IPS-NIHi7 (cell line): ENCODE measurements at regions not wholly inside any gene's neighbourhood (a gene's known extent, or its start where the extent isn't known, plus 50 kb on each side); places are given as distances from the start of the nearest gene placed in this dataset.

Experiments
- DNase-seq: peaks from one replicate; pipeline ENCODE4 v3.0.0; 2012; ENCODE audit warnings: mixed read lengths; ENCODE audit errors: extremely low spot score

DNA sequence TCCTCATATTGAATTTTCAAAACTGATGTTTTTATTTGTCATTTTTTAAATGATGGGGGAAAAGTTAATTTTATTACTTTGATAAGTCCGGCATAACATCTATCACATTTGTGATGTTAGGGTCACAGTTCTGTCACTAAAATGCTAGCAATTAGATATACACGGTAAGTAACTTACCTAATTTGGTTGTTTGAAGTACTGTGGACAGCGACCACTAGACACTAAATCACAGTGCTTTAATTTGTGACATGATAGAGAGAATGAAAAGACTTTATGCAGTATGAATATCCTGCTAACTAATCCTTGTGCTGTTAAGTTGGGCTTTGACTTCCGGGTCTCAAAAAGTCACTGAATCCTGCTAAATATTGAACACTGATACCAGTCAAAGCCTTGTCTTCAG lies 857.3 kb upstream of the KCND2 start:
- no peak for DNase-seq

DNA sequence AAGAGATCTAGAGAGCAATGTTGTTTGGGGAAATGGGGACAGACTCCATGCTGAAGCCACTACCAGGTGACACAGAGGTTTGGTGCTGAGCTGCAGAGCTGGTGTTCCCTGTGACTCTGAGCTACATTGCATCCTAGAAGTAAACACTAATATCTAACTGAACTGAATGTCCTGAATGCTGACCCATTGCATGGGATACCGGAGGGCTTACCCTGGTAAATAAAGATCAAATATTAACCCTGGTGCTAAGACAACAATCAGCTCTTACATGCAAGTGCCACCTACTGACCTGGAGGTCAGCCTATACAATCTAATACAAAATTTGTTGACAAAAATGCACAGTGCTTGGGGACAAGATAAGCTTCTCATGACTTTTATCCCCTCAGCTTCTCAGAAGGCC lies 851.3 kb upstream of the KCND2 start:
- DNase-seq: no peak

DNA sequence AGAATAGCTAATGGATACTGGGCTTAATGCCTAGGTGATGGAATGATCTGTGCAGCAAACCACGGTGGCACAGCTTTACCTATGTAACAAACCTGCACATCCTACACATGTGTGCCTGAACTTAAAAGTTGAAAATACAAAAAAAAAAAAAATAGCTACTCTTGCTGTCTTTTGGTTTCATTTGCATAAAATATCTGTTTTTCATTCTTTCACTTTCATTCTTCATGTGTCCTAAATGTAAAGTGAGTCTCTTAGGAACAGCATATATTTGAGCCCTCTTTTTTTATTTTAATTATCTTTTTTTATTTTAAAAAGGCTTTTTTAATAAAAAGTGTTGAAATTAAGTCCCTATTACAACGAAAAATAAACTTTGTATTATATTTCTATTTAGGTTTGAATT lies 836.1 kb upstream of the KCND2 start:
- DNase-seq: no peak

DNA sequence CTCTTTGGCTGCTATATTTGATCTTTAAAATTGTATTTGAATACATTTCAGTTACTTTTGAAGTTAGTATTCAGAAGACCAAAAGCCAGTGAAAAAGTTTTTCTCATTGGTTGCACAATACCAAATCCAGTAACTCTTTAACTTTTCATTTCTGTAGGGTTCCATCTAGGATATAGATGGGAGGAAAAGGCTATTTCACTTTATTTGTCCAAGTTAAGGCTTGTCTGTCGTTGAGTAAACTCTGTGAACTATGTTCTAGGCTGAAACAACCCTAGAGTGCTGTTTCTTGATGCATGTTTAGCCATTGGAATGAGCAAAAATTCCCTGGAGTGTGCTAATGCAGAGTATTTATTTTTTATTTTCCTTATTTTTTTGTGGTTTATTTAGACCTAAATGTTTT lies 834.7 kb upstream of the KCND2 start:
- no peak for DNase-seq

DNA sequence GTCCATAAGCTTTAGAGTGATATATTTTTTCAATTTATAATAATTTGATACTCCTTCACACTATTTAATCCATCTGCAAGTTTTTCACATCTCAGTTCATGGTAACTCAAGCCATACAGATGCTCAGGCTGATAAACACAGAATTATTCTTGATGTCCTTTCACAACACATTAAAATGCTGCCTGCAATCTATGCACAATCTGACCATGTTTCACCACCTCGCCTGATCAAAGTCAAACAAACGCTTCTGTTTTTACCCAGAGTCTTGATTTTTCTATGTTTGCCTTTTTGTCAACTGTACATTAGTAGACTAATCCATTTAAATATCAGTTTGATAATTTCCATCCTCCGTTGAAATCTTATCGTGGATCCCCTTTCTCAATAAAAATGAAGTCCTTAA lies 833.8 kb upstream of the KCND2 start:
- no peak for DNase-seq

DNA sequence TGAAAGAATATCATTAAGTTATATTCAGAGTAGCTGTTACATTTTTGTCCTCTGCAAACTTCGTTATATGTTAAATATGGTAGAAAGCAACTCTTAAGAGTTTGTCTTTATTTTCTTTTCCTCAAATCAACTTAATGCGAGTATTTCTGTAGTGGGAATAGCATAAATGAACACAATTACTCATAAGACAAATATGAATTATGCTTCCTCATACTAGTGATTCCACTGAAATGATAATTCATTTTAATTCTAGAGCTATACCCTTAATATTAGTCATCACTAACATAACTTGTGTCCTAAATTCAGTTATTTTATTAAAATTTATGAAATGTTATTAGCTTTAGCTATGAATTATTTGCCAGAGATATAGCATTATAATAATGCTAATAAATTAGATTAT lies 820.6 kb upstream of the KCND2 start:
- DNase-seq: no peak

DNA sequence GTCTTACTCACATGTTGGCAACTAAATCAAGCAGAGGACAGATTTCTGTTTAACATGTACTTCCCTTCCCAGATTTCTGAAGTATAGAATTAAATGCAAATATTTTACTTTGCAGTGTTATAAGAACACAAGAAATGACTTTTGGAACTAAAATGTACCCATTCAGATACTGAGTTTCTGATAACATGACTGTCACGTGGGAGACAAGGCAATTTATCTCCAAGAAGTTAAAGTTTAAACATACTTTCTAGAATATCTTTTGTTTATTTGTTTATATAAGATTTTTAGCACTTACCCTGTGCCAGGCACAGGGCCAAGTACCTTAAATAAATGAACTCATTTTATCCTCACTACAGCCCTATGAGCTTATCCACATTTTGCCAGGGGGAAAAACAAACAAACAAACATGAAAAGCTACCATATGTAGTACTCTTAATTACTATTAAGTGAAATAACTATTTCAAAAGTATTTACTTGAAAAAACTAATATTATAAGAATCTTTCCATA lies 807.1 kb upstream of the KCND2 start:
- DNase-seq: no peak

DNA sequence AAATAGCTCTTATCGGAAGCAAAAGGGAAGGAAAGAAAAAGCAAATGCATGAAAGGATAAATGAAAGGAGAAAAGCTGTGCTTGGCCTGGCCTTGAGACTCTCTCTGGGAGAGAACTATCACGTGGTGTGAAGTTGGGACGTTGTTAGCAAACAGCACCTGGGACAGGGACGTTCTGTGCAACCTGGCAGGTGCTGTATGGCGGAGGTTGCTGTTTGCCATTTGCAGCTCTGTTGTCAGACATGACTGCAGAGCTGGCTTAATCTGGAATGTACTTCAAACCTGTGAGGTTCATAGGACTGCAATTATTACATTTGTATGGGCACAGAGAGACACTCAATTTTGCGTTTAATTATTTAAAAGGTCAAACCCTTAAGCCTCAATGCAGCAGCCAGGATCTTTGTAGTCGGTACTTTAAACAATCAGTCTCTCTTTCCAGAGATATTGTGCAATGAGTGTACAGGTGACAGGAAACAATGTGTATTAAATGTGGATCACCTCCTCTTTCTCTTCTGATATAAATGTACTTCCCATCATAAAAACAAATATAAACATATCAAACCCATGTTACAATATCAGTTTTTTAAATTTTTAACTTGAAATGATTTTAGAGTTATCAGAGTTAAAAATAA lies 800.5 kb upstream of the KCND2 start:
- DNase-seq: peak; percentile 27

DNA sequence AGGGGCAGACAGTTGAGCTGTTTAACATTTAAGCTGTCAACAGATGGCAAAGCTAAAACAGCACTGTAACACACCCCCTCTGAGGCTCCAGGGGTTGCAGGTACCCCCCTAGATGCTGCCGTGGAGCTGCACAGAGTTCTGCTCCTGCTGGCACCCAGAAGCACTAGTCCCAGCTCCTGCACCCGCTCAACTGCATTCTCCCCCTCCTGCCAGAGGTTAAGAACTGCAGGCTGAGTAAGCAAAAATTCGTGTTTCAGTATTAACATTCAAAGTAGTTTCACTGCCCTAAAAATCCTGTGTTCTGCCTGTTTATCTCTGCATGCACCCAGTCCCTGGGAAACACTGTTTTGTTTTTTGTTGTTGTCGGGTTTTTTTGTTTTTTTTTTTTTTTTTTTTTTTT lies 790.8 kb upstream of the KCND2 start:
- DNase-seq: peak; percentile 69

DNA sequence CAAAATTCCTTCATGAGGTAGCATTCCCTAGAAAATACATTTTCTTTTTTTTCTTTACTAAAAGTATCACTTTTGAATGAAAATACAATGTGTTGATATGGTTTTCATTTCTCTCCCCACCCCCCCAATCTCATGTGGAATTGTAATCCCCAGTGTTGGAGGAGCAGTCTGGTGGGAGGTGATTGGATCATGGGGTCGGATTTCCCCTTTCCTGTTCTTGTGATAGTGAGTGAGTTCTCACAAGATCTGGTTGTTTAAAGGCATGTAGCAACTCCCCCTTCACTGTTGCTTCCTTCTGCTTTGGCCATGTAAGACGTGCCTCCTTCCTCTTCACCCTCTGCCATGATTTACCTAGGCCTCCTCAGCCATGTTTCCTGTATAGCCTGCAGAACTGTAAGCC lies 790.3 kb upstream of the KCND2 start:
- no peak for DNase-seq

DNA sequence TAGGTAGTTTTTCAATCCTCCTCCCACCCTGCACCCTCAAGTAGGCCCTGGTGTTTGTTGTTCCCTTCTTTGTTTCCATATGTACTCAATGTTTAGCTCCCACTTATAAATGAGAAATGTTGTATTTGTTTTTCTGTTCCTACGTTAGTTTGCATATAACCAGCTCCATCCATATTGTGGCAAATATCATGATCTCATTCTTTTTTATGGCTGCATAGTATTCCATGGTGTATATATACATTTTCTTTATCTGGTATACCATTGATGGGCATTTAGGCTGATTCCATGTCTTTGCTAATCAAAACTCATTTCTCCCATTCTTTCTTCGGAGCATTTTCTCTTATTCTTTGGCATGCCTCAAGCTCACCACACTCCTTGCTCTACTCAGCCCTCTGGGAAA lies 789.6 kb upstream of the KCND2 start:
- DNase-seq: no peak

DNA sequence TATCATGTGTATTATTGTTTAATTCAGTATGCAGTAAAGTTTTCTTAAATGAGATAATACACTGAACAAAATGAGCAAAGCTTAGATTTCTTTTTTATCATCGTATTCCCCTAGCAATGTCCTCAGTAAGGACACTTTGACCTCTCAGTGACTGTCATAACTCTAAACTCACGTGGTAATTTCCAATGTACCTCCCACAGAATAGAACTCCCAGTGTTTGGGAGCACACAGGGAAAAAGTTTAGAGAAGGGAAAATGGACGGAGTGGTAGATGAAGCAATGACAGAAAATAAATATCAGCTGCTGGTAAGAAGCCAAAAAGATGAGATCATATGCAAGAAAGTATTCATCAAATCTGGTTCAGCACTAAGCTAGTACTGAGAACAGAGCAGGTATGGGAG lies 758.6 kb upstream of the KCND2 start:
- no peak for DNase-seq

DNA sequence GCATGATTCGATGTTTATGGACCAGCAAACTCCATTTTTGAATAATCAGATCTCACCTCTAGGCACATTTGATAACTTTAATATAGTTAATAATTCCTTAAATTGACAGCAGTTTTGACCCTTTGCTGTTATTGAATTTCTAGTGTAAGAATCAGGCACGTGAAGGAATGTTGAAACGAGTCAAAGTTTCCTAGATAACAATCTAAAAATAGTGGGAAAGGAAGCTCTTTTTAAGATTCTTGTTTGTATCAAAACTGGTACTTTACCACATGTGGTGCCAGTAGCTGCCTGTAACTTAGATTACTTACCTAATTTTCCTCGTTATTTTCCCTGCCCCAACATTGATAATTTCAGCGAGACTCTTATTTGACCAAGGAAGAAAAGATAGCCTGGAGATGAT lies 757.8 kb upstream of the KCND2 start:
- DNase-seq: no peak

DNA sequence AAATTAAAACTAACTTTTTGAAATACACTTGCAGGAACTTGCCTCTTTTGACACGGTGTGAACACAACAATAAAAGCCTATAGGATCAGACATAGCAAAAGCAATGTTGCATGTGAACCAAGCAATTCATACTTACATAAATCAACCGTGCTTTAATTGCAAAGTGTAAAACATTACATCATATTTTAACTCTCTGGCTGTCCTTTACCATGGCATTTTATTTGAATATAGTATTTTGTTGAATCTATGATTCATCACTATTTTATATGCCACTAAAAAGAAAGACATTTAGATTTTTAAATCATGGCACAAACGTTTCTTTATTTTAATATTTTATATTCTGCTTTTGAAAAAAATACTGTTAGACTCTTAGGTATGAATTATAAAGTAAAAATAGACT lies 757.0 kb upstream of the KCND2 start:
- DNase-seq: no peak

DNA sequence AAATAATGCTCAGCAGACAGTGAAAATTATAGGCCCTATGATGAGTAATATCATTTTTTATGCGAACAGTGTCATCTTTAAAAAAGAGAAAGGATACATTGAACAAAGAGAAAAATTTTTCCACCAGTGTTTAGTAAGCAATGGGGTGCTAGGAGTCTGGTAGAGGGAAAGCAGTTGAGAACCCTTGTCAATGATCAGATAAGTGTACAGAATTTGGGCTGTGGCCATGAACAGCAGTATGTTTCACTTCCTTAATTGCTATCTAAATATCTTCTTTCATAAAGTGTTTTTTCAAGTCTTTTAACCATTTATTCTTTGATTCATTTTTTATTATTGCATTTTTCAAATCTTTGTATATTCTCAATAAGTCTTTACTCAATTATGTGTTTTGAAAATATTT lies 750.7 kb upstream of the KCND2 start:
- DNase-seq: no peak

DNA sequence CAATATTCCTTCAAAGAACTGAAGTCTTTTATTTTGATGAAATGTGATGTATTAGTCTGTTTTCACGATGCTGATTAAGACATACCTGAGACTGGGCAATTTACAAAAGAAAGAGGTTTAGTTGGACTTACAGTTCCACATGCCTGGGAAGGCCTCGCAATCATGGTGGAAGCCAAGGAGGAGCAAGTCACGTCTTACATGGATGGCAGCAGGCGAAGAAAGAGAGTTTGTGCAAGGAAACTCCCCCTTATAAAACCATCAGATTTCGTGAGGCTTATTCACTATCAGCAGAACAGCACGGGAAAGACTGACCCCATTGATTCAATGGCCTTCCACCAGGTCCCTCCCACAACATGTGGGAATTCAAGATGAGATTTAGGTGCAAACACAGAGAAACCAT lies 750.3 kb upstream of the KCND2 start:
- DNase-seq: no peak

DNA sequence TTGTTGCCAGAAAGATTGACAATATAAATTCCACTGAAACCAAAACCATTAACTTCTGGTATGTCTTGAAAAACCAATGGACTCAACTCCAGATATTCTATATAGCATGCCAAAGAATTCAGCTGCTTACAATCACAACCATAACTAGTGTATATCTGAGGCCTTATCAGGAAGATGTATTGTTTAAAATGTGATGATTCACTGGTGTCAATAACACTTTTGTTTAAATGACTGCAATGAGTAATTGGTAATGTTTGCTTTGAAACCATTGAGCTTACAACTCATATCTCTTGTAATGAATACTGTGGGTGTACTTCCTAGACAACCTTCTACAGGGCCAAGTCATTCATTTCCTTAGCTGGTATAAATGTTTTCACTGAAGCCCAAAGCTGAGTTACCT lies 727.9 kb upstream of the KCND2 start:
- DNase-seq: no peak

DNA sequence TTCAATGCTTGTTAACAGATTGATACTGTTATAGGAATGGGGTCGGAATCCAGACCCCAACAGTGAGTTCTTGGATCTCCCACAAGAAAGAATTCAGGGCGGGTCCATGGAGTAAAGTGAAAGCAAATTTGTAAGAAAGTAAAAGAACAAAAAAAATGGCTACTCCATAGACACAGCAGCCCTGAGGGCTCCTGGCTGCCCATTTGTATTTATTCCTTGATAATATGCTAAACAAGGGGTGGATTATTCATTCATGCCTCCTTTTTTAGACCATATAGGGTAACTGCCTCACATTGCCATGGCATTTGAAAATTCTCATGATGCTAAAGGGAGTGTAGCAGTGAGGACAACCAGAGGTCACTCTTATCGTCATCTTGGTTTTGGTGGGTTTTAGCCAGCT lies 717.2 kb upstream of the KCND2 start:
- no peak for DNase-seq

DNA sequence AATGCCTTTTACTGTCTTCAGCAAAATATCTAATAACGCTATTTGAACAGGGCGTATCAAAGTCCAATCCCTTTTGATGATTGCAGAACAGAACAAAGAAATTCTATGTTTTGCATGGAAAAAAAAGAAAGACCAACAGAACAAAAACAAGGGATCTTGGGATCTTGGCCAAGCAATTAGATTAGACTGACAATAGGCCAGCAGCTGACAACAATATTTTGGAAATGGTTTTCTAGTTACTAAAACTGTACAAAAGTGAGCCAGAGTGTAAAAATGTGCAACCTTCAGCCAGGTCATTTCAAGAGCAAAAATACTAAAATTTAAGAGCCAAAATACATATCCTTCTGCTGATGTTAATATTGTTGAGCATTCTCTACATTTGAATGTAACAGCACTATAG lies 716.5 kb upstream of the KCND2 start:
- DNase-seq: no peak

DNA sequence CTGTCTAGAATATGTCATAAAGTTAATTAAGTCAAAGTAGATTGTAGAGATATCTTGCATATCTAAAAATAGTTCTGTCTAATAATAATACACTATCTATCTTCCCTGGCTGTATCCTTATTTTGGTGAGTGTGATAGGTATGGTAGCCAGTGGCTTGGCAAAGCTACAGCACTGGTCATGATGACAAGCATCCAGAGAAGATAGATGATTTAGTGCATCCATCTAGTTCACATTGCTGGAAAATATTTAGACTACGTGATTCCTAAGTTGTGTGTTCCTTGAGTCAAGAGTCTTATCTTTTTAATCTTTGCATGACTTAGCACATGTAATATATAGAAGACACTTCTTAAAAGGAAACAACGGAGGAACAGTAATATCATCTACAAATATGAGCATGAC lies 711.2 kb upstream of the KCND2 start:
- no peak for DNase-seq

DNA sequence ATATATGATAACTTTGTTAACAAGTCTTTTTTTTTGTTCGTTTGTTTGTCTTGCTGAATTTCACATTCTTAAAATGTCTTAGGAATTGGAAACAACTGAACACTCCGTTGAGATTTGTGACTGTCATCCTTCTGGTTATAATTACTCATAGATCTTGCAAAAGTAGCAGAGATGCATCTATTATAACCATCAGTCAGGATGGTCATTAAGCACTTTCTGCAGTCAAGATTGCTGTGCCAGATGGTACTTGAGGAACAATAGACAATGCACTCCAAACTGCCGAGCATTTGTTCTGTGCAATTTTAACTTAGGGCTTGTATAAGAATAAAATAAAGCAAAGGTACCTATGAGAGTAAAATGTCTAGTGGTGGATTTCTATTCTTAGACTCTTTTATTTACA lies 710.1 kb upstream of the KCND2 start:
- DNase-seq: no peak

DNA sequence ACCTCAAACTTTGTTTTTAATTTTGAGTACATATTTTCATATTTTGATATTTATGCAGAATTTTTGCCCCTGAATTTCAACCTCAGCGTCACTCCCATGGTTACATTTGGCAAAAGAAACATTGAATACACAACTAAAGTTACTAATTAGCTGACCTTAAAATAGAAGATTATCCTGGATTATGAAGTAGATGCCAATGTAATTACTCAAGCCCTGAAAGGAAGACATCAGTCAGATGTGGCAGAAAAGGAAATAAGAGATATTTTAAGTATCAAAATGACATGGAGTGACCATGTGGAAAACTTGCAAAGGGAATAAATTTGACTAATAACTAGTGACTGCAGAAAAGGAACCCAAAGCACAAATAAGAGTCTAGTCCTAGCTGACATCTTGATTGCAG lies 701.3 kb upstream of the KCND2 start:
- DNase-seq: no peak

DNA sequence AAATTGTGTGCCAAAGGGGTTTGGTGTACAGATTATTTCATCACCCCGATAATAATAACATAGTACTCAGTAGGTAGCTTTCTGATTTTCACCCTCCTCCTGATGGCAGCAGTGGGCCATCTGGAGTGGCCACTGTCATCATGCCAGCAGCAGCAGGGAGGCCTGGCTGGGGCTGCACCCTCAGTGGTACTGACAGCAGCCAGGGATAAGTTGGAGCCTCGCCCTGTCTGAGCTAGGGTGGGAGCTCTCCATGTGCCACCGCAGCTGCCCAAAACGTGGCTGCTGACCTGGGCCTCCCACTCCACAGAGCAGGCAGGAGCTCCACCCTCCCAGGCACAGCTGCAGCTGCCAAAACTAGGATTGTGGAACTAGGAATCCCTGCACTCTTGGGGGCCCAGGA lies 700.8 kb upstream of the KCND2 start:
- DNase-seq: peak; percentile 11

DNA sequence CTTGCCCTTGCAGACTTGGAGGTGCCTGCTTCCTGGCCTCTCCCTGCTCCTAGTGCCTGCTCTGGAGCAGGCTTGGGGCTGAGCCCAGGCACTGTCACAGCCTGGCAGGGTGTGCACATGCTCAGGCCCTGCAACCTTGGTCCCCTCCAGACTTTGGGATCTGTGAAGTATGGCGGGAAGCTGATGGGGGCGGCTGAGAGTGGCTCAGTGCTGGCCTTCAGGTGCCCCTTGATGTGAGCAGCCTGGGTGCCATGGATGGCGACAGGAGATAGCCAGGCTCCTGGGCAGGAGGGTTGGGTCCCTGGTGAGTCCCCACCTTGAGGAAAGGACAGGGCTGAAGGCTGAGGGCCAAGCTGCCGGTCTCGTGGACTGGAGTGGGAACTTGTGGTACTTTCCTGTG lies 700.4 kb upstream of the KCND2 start:
- no peak for DNase-seq

DNA sequence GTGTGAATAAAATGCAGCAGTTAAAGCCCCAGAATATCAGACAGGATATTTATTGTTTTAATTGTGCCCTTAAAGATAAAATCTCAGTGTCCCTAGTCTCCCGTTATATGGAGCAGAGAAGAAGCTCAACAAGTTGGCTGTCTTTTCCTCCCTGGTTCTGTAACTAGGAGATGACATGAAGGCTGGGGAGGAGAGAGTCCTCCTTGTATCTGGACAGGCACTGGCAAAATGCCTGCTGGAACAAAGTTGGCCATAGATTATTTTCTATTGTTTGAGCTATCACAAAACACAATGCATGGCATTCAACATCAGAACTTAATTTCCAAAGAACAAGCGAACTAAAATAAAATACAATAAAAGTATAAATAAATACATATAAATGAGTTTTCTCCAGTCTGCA lies 694.9 kb upstream of the KCND2 start:
- no peak for DNase-seq
